Nephron (organoid): ENCODE measurements at regions not wholly inside any gene's neighbourhood (a gene's known extent, or its start where the extent isn't known, plus 50 kb on each side); places are given as distances from the start of the nearest gene placed in this dataset.
"Not testable (repeated sequence)": the region's sequence is repeated elsewhere in the genome, so short reads cannot be mapped to it uniquely, and the experiment has no call there.

Experiments used
- H3K27ac Mint-ChIP-seq, 3 experiments: 2 replicates each; pipeline ENCODE4 v1.8.0; 2020; ENCODE audit warnings: mixed read lengths in 3 of 3, mild to moderate bottlenecking in 2 of 3, moderate library complexity in 1 of 3
- H3K27me3 Mint-ChIP-seq: 2 replicates; pipeline ENCODE4 v1.8.0; 2021; ENCODE audit warnings: low read depth, mild to moderate bottlenecking, moderate library complexity, mixed read lengths
- H3K36me3 Mint-ChIP-seq: 2 replicates; pipeline ENCODE4 v1.8.0; 2020; ENCODE audit warnings: low read depth, mixed read lengths
- H3K4me1 Mint-ChIP-seq: 2 replicates; pipeline ENCODE4 v1.8.0; 2020; ENCODE audit warnings: mixed read lengths
- H3K4me3 Mint-ChIP-seq, 3 experiments: 2 replicates each; pipeline ENCODE4 v1.8.0; 2020; ENCODE audit warnings: mild to moderate bottlenecking in 3 of 3, mixed read lengths in 3 of 3, moderate library complexity in 2 of 3
- H3K9me3 Mint-ChIP-seq: 2 replicates; pipeline ENCODE4 v1.8.0; 2020; ENCODE audit warnings: mixed read lengths
- CTCF ChIP-seq, 3 experiments: fragments of 200-600 bp; sonication (generic); IDR thresholded peaks; one replicate each; pipeline ENCODE4 v1.5.0; 2021; ENCODE audit warnings: antibody characterized with exemption in 3 of 3; ENCODE audit not compliant: unreplicated experiment in 3 of 3

DNA sequence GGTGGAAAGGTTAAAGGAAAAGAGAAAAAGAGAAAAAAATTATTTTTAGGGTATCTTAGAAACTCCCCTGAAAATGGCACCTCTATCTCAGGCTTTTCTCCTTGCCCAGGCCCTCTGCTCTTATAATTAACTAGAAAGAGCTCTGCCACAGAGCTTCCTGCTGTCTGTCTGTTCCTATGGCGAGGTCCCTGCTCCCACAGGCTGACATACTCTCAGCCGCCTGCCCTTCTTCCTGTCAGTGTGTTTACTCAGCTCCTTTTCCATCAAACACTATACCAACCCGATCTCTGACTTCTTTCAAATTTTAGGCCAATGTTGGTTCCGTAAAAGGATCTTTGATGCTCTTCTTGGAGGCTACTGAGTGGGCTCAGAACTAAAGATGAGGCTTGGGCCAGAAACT lies 482.6 kb downstream of the DMAC1 start:
- no peak for TF ChIP-seq CTCF (IDR thresholded peaks at IDR 0.05; ENCODE audit: unreplicated experiment in 3 of 3)
- H3K9me3 Mint-ChIP-seq, result peaks cover 23% of the 10 kb centered on the region
- no peak overlapping the region for H3K4me3 Mint-ChIP-seq
- peaks cover 39% of the 10 kb centered on the region for H3K4me1 Mint-ChIP-seq
- H3K27me3 Mint-ChIP-seq, result peaks cover 14% of the 10 kb centered on the region
- H3K36me3 Mint-ChIP-seq, result peaks cover 13% of the 10 kb centered on the region
- peak overlapping the region; percentile 14 to 65 (median 43) for H3K27ac Mint-ChIP-seq

DNA sequence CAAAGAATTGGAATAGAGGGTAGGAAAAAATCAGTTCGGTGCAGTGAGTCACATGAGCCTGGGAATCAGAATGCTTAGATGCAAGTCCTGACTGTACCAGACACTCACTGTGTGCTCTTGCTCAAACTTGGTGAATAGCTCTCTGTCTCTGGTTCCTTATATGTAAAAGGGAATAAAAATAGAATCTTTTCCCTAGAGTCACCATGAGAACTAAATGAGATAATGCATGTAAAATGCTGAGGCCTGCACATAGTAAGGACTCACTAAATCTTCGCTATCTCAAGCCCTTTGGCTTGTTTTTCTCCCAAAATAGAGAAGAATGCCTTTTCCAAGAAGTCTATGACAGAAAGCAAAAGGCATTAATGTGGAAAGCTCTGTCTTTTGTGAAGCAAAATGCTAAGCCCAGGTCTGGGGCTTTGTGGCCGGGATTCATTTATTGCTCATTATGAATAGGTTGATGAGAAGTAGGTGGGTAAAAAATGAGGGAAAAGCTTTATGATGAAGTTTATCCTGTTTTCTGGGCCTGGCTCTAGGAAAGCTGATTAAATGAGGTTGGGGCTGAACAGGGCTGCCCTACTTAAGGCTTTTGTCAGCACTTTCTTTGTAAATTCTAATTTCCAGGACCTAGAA lies 483.3 kb downstream of the DMAC1 start:
- Mint-ChIP-seq H3K27ac (peak overlapping the region; percentile 14 to 65 (median 43)), H3K4me3 (no peak overlapping the region), H3K36me3 (peaks cover 13% of the 10 kb centered on the region)

GRCh38 chr9:7315746-7316145 lies 483.8 kb downstream of the DMAC1 start:
- Mint-ChIP-seq H3K27me3 (peaks cover 14% of the 10 kb centered on the region), H3K27ac (peak overlapping the region; percentile 1 to 43 (median 14)), H3K4me3 (no peak overlapping the region), H3K9me3 (peaks cover 32% of the 10 kb centered on the region), H3K36me3 (peaks cover 13% of the 10 kb centered on the region), H3K4me1 (peaks cover 35% of the 10 kb centered on the region)
- no peak for TF ChIP-seq CTCF (IDR thresholded peaks at IDR 0.05; ENCODE audit: unreplicated experiment in 3 of 3)

More for the DNA sequence above, 483.3 kb downstream of the DMAC1 start:
- peaks cover 14% of the 10 kb centered on the region for H3K27me3 Mint-ChIP-seq
- TF ChIP-seq CTCF (IDR thresholded peaks at IDR 0.05; ENCODE audit: unreplicated experiment in 3 of 3), result no peak
- H3K4me1 Mint-ChIP-seq, result peaks cover 39% of the 10 kb centered on the region
- H3K9me3 Mint-ChIP-seq, result peaks cover 27% of the 10 kb centered on the region

- H3K4me1 Mint-ChIP-seq, result peaks cover 28% of the 10 kb centered on the region
- peak overlapping the region in 2 of 3 experiments; percentile 14 to 43 for H3K27ac Mint-ChIP-seq
- H3K4me3 Mint-ChIP-seq, result no peak overlapping the region
- peaks cover 38% of the 10 kb centered on the region for H3K9me3 Mint-ChIP-seq
- peaks cover 15% of the 10 kb centered on the region for H3K36me3 Mint-ChIP-seq
- H3K27me3 Mint-ChIP-seq, result peaks cover 14% of the 10 kb centered on the region
- no peak for TF ChIP-seq CTCF (IDR thresholded peaks at IDR 0.05; ENCODE audit: unreplicated experiment in 3 of 3)
Measured at GRCh38 chr9:7315116-7315515, 484.5 kb downstream of the DMAC1 start.

DNA sequence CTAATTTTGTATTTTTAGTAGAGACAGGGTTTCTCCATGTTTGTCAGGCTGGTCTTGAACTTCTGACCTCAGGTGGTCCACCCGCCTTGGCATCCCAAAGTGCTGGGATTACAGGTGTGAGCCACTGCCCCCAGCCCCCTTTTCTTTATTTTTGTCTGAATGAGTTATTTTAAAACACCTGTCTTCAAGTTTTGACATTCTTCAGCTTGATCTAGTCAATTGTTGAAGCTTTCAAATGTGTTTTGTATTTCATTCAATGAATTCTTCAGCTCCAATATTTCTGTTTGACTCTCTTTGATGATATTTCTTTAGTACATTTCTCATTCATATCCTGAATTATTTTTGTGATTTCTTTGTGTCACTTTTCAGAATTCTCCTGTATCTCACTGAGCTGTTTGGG lies 486.2 kb downstream of the DMAC1 start:
- no peak overlapping the region for H3K4me3 Mint-ChIP-seq
- peaks cover 53% of the 10 kb centered on the region for H3K9me3 Mint-ChIP-seq
- H3K4me1 Mint-ChIP-seq, result peaks cover 24% of the 10 kb centered on the region
- peaks cover 23% of the 10 kb centered on the region for H3K36me3 Mint-ChIP-seq
- H3K27ac Mint-ChIP-seq, result peak overlapping the region in 1 of 3 experiments; percentile 45
- peaks cover 7% of the 10 kb centered on the region for H3K27me3 Mint-ChIP-seq
- TF ChIP-seq CTCF (IDR thresholded peaks at IDR 0.05; ENCODE audit: unreplicated experiment in 3 of 3), result no peak

GRCh38 chr9:7309051-7309450 lies 490.5 kb downstream of the DMAC1 start:
- not testable (repeated sequence) for H3K4me3 Mint-ChIP-seq
- H3K36me3 Mint-ChIP-seq, result peaks cover 29% of the 10 kb centered on the region
- peaks cover 52% of the 10 kb centered on the region for H3K9me3 Mint-ChIP-seq

More at GRCh38 chr9:7309051-7309450, 490.5 kb downstream of the DMAC1 start:
- H3K27ac Mint-ChIP-seq, H3K4me1 Mint-ChIP-seq, H3K27me3 Mint-ChIP-seq: not testable (repeated sequence)
